Lower leg skin (tissue), 3 donors: ENCODE measurements at regions not wholly inside any gene's neighbourhood (a gene's known extent, or its start where the extent isn't known, plus 50 kb on each side); places are given as distances from the start of the nearest gene placed in this dataset.
"Not testable (repeated sequence)": the region's sequence is repeated elsewhere in the genome, so short reads cannot be mapped to it uniquely, and the experiment has no call there.

Experiments
- POLR2A ChIP-seq, 2 donors: fragments of 450-650 bp; IDR thresholded peaks; one replicate each; pipeline ENCODE4 v1.6.1; 2016 to 2017; ENCODE audit warnings: antibody characterized with exemption in 2 of 2, mild to moderate bottlenecking in 1 of 2, moderate library complexity in 1 of 2
- TF ChIP-seq, protein P1 (sequence below), 3 donors: fragments of 450-650 bp; IDR thresholded peaks; one replicate each; pipeline ENCODE4 v1.5.1; 2016; ENCODE audit warnings: antibody characterized with exemption in 3 of 3, mild to moderate bottlenecking in 3 of 3, moderate library complexity in 2 of 3

DNA sequence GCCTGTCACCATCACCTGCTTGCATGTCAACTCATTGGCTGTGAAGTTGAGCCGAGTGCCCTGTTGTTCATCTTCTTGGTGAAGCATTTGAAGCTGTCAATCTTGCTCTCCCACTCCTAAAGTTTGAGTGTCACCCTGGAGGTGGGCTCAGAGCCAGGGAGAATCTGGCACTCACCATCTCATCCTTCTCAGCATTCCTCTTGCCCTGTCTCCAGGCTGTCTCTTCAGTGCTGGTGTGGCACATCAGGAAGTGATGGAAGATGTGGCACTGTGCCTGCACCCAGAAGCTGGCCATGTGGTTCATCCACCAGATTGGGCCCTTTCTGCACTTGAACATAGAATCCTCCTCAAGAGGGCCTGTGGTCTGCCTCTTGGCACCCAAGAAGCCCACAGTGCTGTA lies 345.9 kb downstream of the FOXD4L4 start:
- TF ChIP-seq, protein P1, sequence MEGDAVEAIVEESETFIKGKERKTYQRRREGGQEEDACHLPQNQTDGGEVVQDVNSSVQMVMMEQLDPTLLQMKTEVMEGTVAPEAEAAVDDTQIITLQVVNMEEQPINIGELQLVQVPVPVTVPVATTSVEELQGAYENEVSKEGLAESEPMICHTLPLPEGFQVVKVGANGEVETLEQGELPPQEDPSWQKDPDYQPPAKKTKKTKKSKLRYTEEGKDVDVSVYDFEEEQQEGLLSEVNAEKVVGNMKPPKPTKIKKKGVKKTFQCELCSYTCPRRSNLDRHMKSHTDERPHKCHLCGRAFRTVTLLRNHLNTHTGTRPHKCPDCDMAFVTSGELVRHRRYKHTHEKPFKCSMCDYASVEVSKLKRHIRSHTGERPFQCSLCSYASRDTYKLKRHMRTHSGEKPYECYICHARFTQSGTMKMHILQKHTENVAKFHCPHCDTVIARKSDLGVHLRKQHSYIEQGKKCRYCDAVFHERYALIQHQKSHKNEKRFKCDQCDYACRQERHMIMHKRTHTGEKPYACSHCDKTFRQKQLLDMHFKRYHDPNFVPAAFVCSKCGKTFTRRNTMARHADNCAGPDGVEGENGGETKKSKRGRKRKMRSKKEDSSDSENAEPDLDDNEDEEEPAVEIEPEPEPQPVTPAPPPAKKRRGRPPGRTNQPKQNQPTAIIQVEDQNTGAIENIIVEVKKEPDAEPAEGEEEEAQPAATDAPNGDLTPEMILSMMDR (IDR thresholded peaks at IDR 0.05): not testable (repeated sequence)
- TF ChIP-seq POLR2A (IDR thresholded peaks at IDR 0.05): not testable (repeated sequence)
